Tongue (tissue), 1 donor: ENCODE measurements at regions not wholly inside any gene's neighbourhood (a gene's known extent, or its start where the extent isn't known, plus 50 kb on each side); places are given as distances from the start of the nearest gene placed in this dataset.
A peak's percentile ranks its signal among the peaks of the same experiment; 100 is the strongest.

Source experiments
- DNase-seq: peaks from one replicate; pipeline ENCODE4 v3.0.0-alpha.2; 2015

GRCh38 chr16:86632206-86632605, 53.9 kb downstream of the FOXL1 start:
- no peak for DNase-seq

- no peak for DNase-seq
Measured at GRCh38 chr16:86632944-86633343, 54.6 kb downstream of the FOXL1 start.

GRCh38 chr16:86634292-86634691, 55.9 kb downstream of the FOXL1 start:
- DNase-seq: no peak

GRCh38 chr16:86635176-86635876, 57.0 kb downstream of the FOXL1 start:
- DNase-seq: peak; percentile 37

GRCh38 chr16:86635926-86636325, 57.6 kb downstream of the FOXL1 start:
- DNase-seq: no peak

- DNase-seq: no peak
Measured at GRCh38 chr16:86637744-86638143, 59.4 kb downstream of the FOXL1 start.

- no peak for DNase-seq
Measured at GRCh38 chr16:86638642-86639041, 60.3 kb downstream of the FOXL1 start.

GRCh38 chr16:86639354-86639753, 61.0 kb downstream of the FOXL1 start:
- no peak for DNase-seq

GRCh38 chr16:86640265-86640843, 62.0 kb downstream of the FOXL1 start:
- DNase-seq: no peak

- DNase-seq: no peak
Measured at GRCh38 chr16:86642087-86642486, 63.7 kb downstream of the FOXL1 start.

GRCh38 chr16:86643671-86644070, 65.3 kb downstream of the FOXL1 start:
- DNase-seq: peak; percentile 71

- no peak for DNase-seq
Measured at GRCh38 chr16:86647561-86647960, 69.2 kb downstream of the FOXL1 start.

- DNase-seq: no peak
Measured at GRCh38 chr16:86649875-86650274, 71.5 kb downstream of the FOXL1 start.

- DNase-seq: no peak
Measured at GRCh38 chr16:86651013-86651627, 72.8 kb downstream of the FOXL1 start.

- no peak for DNase-seq
Measured at GRCh38 chr16:86651823-86652222, 73.5 kb downstream of the FOXL1 start.

GRCh38 chr16:86653285-86654006, 75.1 kb downstream of the FOXL1 start:
- DNase-seq: no peak

GRCh38 chr16:86657972-86658371, 79.6 kb downstream of the FOXL1 start:
- DNase-seq: no peak

GRCh38 chr16:86660623-86661022, 82.3 kb downstream of the FOXL1 start:
- no peak for DNase-seq

- peak; percentile 70 for DNase-seq
Measured at GRCh38 chr16:86661706-86662105, 83.4 kb downstream of the FOXL1 start.

- DNase-seq: no peak
Measured at GRCh38 chr16:86662195-86662594, 83.8 kb downstream of the FOXL1 start.

- no peak for DNase-seq
Measured at GRCh38 chr16:86662740-86663139, 84.4 kb downstream of the FOXL1 start.

- peak; percentile 49 for DNase-seq
Measured at GRCh38 chr16:86663685-86664521, 85.6 kb downstream of the FOXL1 start.
